Hepatic stellate cell (primary cell): ENCODE measurements at regions not wholly inside any gene's neighbourhood (a gene's known extent, or its start where the extent isn't known, plus 50 kb on each side); places are given as distances from the start of the nearest gene placed in this dataset.

Experiments used
- DNase-seq: peaks from one replicate; pipeline ENCODE4 v3.0.0; 2011; ENCODE audit warnings: low spot score

DNA sequence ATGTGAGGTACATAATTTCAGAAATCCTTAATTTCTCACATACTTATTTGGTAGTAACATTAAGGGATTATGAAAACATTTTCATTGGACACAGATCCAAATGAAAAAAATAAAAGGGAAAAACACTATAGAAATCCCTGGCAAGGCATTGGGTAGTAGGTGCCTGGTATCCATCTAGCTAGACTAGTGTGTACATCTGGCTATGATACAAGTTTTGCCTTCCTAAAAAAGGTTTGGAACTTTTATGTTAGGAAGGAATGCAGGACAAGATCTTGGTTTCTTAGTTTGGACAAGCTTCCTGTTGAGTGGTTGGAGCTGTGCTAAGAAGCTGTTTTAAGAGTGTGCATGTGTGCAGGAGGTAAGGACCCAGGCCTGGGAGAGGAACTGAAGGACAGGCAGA, 252.3 kb upstream of the GLI3 start:
- no peak for DNase-seq

DNA sequence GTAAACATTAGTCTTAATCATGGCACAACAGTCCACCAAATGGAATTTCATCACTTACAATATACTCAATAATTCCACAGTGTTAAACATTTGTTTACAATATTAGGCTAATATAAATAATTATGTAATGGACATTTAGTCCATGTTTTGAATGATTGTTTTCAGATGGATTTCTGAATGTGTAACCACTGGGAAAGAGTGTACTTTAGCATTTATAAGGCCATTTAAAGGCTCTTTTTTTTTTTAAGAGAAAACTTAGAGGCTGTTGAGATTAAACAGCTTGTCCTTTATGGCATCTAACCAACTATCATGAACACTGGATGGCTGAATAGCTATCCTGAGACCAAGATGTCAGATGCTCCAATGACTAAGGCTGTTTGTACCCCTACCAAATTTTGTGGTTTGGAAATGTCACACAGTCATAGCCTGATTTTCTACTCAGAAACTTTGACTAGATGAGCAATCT, 248.3 kb upstream of the GLI3 start:
- DNase-seq = no peak

GRCh38 chr7:42483886-42484285, 246.9 kb upstream of the GLI3 start:
- no peak for DNase-seq

GRCh38 chr7:42479816-42480633, 243.0 kb upstream of the GLI3 start:
- no peak for DNase-seq

DNA sequence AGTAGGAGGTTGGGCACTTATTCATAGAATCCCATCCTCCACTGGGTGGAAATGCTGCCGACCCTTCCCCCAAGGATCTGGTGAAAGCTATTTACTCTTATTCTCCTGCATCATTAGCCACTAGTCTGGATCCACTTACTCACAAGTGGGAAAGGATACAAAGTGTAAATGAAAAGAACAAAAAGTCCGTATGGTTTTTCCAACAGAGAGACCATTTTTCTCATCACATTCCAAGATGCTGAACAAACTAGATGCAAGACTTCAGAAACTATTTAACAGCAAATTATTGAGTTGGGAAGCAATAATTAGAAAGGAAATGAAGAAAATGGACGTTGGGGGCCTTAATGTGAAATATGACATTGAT, 242.4 kb upstream of the GLI3 start:
- no peak for DNase-seq

DNA sequence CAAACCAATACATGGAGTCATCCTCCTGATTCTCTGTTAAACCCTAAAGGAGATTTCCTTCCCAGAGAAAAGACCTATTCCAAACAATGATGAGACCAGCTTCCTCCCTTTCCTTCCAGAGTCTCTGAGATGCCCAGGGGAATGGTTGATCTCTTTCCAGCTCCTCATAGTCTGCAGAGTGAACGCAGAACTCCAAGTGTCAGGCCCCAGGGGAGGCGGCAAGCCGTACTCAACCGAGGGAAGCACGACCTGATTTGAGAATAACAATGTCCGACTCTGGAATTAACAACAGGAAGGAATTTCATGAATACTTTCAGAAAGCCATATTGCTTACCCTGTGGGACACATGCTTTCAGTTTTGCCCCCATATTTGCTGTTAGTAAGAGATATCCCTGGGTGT, 241.7 kb upstream of the GLI3 start:
- no peak for DNase-seq

DNA sequence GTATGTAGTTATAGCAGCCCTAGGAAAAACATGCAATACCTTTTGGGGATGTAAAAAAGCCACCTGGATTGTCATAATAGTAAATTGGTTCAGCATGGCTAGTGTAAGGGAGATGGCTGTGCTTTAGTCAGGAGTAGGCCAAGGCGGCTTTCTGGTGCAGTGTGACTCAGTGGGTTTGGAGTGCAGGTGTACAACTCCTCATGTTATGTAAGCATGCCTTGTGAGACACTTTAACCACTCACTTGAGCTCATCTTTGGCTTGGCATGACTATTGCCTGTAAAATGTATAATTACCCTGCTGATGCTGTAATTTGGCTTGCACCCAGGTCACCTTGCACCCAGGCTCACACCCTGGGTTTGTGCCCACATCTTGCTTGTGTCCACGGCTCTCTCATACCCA, 239.2 kb upstream of the GLI3 start:
- DNase-seq = no peak

- DNase-seq = no peak
Measured at GRCh38 chr7:42475082-42475481, 238.1 kb upstream of the GLI3 start.

GRCh38 chr7:42473099-42473498, 236.1 kb upstream of the GLI3 start:
- no peak for DNase-seq

DNA sequence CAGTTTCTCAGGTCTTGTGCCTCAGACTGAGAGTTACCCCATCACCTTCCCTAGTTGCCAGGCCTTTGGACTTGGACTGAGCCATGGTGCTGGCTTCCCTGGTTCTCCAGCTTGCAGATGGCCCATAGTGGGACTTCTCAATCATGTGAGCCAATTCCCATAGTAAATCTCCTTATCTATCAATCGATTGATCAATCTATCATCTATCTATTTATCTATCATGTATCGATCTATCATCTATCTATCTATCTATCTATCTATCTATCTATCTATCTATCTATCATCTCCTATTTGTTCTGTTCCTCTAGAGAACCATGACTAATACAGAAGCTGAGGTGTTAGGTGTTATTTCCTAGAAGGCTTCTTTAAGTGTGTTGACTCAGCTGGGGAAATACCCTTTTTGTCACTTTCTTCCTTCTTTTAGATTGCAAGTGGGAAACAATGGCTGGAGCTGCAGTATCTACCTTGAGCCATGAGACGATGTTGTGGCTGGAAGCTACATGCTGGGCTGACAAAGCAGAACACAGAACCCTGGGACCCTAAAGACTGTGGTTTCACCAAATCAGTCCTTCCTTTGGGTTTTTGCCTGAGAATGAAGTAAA, 234.7 kb upstream of the GLI3 start:
- DNase-seq = no peak

GRCh38 chr7:42469341-42469740, 232.3 kb upstream of the GLI3 start:
- DNase-seq = no peak

DNA sequence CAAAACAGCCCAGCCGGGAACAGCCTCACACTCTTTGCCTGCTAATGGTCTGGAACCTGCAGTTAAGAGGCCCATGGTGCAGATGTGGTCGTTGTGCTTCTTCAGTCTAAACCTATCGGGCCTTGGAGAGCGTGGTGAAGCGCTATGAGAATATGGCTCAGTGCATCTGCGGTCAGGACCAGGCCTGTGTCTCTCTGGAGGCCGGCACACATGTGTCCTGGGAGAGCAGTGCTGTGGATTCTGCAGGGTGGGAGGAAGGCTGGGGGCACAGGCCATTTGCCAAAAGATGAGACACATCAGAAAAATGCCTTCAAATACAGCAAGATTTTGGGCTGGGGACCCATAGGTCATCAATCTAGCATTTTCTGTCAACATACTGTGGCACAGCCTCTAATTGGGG, 231.5 kb upstream of the GLI3 start:
- no peak for DNase-seq

DNA sequence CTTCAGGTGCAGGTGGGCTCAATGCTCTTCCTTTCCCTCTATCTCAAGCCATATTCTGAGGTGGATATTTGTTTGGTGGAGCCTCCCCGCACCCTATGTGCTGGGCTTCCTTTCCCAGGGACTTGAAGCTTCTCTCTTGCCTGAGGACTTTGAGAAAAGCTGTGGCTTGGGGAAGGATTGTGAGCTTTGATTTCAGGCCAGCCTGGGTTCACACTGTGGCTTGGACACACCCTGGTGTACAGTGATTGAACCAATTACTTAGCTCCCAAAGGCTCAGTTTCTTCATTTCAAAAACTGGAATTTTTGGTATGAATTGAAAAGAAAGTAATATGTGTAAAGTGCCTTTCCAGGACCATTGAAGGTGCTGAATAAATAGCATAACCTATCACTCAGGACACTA, 224.5 kb upstream of the GLI3 start:
- DNase-seq = no peak

DNA sequence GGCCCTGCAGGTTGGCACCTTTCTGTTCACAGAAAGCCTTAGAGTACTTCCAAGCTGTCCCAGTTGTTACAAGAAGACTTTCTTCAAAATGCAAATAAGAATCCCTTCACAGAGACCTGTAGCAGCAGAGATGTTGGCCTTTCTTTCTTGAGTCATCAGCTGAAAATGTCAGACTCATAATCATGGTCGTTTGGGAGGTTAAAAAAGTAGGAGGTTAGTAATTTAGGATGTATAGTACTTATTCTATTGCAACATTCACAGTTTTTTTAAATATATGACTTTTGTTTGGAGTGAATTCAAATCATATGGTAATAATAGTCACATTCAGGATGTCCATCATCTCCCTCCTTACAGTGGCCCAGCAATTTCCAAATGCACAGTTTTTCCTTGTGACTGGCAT, 223.9 kb upstream of the GLI3 start:
- no peak for DNase-seq

DNA sequence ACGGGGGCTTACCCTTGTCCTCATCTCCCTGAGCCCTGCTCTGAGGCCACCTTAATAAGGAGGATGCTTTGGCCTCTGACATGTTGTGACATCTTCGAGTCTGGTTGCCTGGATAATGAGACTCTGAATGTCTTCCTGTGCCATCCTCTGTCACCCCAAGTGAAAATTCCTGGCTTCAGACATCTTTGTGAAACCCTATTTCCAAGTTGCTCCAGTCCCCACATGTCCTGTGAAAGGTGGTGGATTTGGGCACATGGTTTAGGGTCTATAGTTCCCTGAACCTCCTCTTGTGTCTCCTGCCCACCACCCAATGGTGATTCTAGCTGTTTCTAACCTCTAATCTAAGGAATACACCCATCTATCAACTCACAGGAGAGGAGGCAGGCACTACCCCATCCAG, 223.1 kb upstream of the GLI3 start:
- no peak for DNase-seq

DNA sequence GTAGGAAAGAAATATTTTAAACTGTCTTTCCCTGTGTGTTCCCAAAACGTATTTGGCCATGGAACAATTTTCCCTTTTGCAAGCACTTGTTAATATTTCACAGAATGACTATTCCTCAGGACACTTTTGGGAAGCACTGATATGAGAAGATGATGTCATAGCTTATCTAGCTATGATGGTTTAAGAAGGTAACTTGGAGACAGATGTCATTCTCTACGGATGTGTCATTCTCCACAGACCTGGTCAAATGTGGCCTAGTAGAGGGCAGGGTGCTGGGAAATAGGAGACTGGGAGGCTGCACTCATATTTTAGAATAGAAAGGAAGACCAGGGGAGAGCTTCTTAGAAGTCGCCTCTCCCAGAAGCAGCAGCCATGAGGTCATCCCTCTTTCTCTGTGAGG, 220.7 kb upstream of the GLI3 start:
- no peak for DNase-seq

DNA sequence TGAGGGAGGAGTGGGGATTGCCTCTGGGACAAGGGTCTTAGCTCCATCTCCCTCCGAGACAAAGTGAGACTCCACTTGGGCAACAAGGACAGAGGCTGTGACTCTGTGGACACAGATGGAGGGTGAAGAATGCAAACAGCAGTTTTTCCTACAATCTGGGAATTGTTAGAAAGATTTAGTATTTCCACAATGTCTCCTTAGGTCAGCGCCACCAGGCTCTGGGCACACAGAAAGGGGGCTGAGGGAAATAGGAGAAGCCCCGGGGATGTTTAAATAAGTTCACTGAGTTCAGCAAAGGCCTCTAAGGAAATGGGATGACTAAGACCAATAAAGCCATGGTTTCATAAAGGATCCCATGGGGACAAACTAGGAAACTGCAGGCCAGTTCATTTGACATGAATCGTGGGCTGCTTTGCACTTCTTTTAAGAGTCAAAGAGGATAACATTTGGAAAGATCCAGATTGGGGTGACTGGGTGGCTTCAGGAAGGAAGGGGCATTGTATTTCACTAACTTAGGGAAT, 219.8 kb upstream of the GLI3 start:
- no peak for DNase-seq

- DNase-seq = no peak
Measured at GRCh38 chr7:42456267-42456666, 219.3 kb upstream of the GLI3 start.

GRCh38 chr7:42453931-42454361, 216.9 kb upstream of the GLI3 start:
- DNase-seq = no peak

DNA sequence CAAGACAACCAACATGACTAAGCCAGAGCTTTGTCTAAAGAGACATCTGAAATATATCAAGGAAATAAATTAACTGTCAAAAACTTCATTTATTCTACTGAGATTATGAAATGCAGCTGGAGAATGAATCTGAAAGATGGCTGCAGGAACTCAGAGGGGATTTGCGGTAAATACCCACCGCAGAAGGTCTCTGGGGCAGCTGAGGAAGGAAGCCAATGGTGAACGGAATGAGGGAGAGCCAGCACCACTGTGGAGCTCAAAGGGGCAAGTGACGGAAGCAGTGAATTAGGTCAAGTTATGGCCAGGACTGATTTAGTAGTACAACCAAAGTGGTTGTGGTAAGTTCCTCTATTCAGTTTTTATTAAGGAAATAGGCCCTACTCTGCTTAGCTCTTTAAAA, 215.3 kb upstream of the GLI3 start:
- no peak for DNase-seq

- DNase-seq = no peak
Measured at GRCh38 chr7:42449431-42449830, 212.4 kb upstream of the GLI3 start.

GRCh38 chr7:42448901-42449300, 211.9 kb upstream of the GLI3 start:
- no peak for DNase-seq

GRCh38 chr7:42445691-42446090, 208.7 kb upstream of the GLI3 start:
- no peak for DNase-seq

- DNase-seq = no peak
Measured at GRCh38 chr7:42440951-42441350, 203.9 kb upstream of the GLI3 start.
